ENCODE measurements at regions not wholly inside any gene's neighbourhood (a gene's known extent, or its start where the extent isn't known, plus 50 kb on each side); places are given as distances from the start of the nearest gene placed in this dataset.

DNA sequence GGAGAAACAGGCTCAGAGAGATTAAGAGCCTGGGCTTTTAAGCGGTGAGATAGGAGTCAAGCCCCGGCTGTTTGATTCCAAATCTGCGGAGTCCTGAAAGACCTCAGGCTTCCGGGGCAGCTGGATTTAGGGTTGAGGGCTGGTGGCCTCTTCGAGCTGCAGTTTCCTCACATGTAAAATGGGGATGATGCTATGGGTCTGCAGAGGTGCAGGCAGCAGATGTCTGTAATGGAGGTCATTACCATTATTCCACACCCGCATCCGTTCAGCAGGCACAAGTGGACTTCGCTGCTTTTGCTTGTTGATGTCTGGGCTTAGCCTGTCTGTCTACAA lies 175.6 kb upstream of the HS6ST1 start:
- Histone ChIP-seq H3K27ac (no peak overlapping the region), H3K27me3 (no peaks in the 10 kb centered on the region), H3K4me1 (ENCODE audit: insufficient read depth) (peaks cover 8% of the 10 kb centered on the region), H3K9me2 (replicated peaks; ENCODE audit: insufficient read depth) (no peaks in the 10 kb centered on the region), H3K4me3 (no peak overlapping the region), H3K36me3 (replicated peaks; ENCODE audit: insufficient read depth, low read depth) (no peaks in the 10 kb centered on the region), H4K20me1 (ENCODE audit: insufficient read depth, poor library complexity, severe bottlenecking) (no peaks in the 10 kb centered on the region), H3K79me2 (no peaks in the 10 kb centered on the region), H3K4me2 (no peak overlapping the region), H2AFZ (no peak overlapping the region), H3K9me3 (ENCODE audit: low read depth) (no peaks in the 10 kb centered on the region)
- DNase-seq (ENCODE audit: low spot score), result no peak
- WGBS (ENCODE audit: low lambda C conversion rate, missing lambda C conversion rate), result 53% methylated on average over 8 of the region's 8 CpGs
- TF ChIP-seq EZH2phosphoT487 (IDR thresholded peaks at IDR 0.05; ENCODE audit: low read depth, severe bottlenecking, unreplicated experiment) (no peak), EZH2 (IDR thresholded peaks at IDR 0.05; ENCODE audit: borderline replicate concordance) (no peak)
- TF ChIP-seq, protein P1, sequence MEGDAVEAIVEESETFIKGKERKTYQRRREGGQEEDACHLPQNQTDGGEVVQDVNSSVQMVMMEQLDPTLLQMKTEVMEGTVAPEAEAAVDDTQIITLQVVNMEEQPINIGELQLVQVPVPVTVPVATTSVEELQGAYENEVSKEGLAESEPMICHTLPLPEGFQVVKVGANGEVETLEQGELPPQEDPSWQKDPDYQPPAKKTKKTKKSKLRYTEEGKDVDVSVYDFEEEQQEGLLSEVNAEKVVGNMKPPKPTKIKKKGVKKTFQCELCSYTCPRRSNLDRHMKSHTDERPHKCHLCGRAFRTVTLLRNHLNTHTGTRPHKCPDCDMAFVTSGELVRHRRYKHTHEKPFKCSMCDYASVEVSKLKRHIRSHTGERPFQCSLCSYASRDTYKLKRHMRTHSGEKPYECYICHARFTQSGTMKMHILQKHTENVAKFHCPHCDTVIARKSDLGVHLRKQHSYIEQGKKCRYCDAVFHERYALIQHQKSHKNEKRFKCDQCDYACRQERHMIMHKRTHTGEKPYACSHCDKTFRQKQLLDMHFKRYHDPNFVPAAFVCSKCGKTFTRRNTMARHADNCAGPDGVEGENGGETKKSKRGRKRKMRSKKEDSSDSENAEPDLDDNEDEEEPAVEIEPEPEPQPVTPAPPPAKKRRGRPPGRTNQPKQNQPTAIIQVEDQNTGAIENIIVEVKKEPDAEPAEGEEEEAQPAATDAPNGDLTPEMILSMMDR (IDR thresholded peaks at IDR 0.05; ENCODE audit: poor library complexity), result no peak

DNA sequence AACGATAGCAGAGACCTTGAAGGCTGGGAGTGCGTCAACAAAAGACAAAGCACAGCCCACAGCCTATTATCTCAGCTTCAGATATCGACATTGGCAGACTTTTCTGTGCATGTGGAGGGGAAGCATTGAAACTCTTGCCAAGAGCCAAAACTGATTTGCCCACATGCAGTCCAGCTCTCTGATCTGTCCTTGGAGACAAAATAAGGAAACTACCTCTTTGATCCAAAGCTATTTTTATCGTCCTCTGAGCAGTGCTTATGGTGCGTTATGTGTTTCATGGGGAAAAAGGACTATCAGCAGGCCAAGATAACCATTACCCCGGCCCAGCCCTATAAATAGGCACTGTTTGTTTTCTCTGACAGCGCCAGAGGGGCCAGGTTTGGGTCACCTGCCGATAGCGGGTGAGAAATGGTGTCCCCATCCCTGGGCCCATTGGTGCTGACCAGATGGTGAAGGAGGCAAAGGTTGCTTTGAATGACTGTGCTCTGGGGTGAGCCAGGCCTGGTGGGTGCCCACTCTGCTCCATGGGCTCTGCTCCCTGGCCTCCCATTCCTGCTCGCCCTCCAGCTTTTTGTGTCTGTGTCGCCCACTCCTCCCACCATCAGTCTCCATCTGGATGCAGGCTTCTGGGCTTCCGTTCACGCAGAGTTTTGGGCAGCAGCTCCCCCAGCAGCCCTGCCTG lies 176.1 kb upstream of the HS6ST1 start:
- Histone ChIP-seq H3K4me2 (no peak overlapping the region), H3K79me2 (no peaks in the 10 kb centered on the region), H3K9me2 (replicated peaks; ENCODE audit: insufficient read depth) (no peaks in the 10 kb centered on the region), H3K36me3 (replicated peaks; ENCODE audit: insufficient read depth, low read depth) (no peaks in the 10 kb centered on the region), H3K4me3 (no peak overlapping the region), H3K27ac (no peak overlapping the region), H2AFZ (no peak overlapping the region), H3K4me1 (ENCODE audit: insufficient read depth) (peaks cover 8% of the 10 kb centered on the region), H3K27me3 (no peaks in the 10 kb centered on the region), H4K20me1 (ENCODE audit: insufficient read depth, poor library complexity, severe bottlenecking) (no peaks in the 10 kb centered on the region), H3K9me3 (ENCODE audit: low read depth) (no peaks in the 10 kb centered on the region)
- 47% methylated on average over 13 of the region's 13 CpGs for WGBS (ENCODE audit: low lambda C conversion rate, missing lambda C conversion rate)
- no peak for TF ChIP-seq EZH2 (IDR thresholded peaks at IDR 0.05; ENCODE audit: borderline replicate concordance)
- TF ChIP-seq, protein P1 (IDR thresholded peaks at IDR 0.05; ENCODE audit: poor library complexity), result no peak
- TF ChIP-seq EZH2phosphoT487 (IDR thresholded peaks at IDR 0.05; ENCODE audit: low read depth, severe bottlenecking, unreplicated experiment), result no peak
- no peak for DNase-seq (ENCODE audit: low spot score)

DNA sequence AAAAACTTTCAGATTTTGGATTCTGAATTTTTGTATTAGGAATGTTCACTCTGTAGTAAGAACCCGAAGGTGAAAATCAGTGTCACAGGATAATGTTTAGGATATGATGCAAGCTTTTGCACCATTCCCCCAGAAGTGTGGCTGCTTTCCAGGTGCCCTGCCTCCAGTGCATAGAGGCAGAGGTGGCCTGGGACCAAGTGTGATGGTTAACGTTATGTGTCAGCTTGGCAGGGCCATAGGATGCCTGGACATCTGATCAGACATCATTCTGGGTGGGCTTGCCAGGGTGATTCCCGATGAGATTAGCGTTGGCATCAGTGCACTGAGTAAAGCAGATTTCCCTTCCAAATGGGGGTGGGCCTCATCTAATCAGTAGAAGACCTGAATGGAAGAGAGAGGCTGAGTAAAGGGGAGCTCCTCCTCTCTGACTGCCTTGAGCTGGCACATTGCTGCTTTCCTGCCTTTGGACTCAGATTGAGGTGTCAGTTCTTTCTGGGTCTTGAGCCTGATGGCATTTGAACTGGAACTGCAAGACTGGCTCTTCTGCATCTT lies 177.4 kb upstream of the HS6ST1 start:
- H4K20me1 ChIP-seq (ENCODE audit: insufficient read depth, poor library complexity, severe bottlenecking), result no peaks in the 10 kb centered on the region
- H3K4me3 ChIP-seq, result no peak overlapping the region
- no peak for TF ChIP-seq EZH2phosphoT487 (IDR thresholded peaks at IDR 0.05; ENCODE audit: low read depth, severe bottlenecking, unreplicated experiment)
- TF ChIP-seq, protein P1 (IDR thresholded peaks at IDR 0.05; ENCODE audit: poor library complexity), result no peak
- no peak for TF ChIP-seq EZH2 (IDR thresholded peaks at IDR 0.05; ENCODE audit: borderline replicate concordance)
- no peaks in the 10 kb centered on the region for H3K9me2 ChIP-seq (replicated peaks; ENCODE audit: insufficient read depth)
- H3K27me3 ChIP-seq, result no peaks in the 10 kb centered on the region
- 89% methylated on average over 4 of the region's 4 CpGs for WGBS (ENCODE audit: low lambda C conversion rate, missing lambda C conversion rate)
- H3K9me3 ChIP-seq (ENCODE audit: low read depth), result no peaks in the 10 kb centered on the region
- no peak overlapping the region for H3K27ac ChIP-seq
- no peak overlapping the region for H3K4me2 ChIP-seq
- H3K36me3 ChIP-seq (replicated peaks; ENCODE audit: insufficient read depth, low read depth), result no peaks in the 10 kb centered on the region
- no peak overlapping the region for H2AFZ ChIP-seq
- H3K4me1 ChIP-seq (ENCODE audit: insufficient read depth), result peaks cover 8% of the 10 kb centered on the region
- no peak for DNase-seq (ENCODE audit: low spot score)
- no peaks in the 10 kb centered on the region for H3K79me2 ChIP-seq
